Tibial nerve (tissue), 4 donors: ENCODE measurements at regions not wholly inside any gene's neighbourhood (a gene's known extent, or its start where the extent isn't known, plus 50 kb on each side); places are given as distances from the start of the nearest gene placed in this dataset.

Experiments
- DNase-seq, 2 donors: peaks; one replicate each; pipeline ENCODE4 v3.0.0-alpha.2; 2019; ENCODE audit warnings: low spot score in 2 of 2
- H3K27ac ChIP-seq, 4 donors: fragments of 200-600 bp; sonication (generic) in 3 of 4; one replicate each; pipeline ENCODE4 v1.5.1; 2017 to 2019; ENCODE audit warnings: mild to moderate bottlenecking in 1 of 4
- H3K27me3 ChIP-seq, 2 donors: fragments of 200-600 bp; sonication (generic) in 1 of 2; one replicate each; pipeline versions ENCODE4 v1.5.1 to v1.6.0; 2017 to 2019
- H3K36me3 ChIP-seq, 3 donors: fragments of 200-600 bp; sonication (generic); one replicate each; pipeline ENCODE4 v1.5.1; 2018 to 2019
- H3K4me1 ChIP-seq, 4 donors: fragments of 200-600 bp; sonication (generic) in 3 of 4; one replicate each; pipeline ENCODE4 v1.5.1; 2017 to 2019
- H3K4me3 ChIP-seq, 4 donors: fragments of 200-600 bp; sonication (generic) in 3 of 4; one replicate each; pipeline ENCODE4 v1.5.1; 2017 to 2019; ENCODE audit warnings: mild to moderate bottlenecking in 1 of 4, moderate library complexity in 1 of 4
- H3K9me3 ChIP-seq, 4 donors: fragments of 200-600 bp; sonication (generic) in 3 of 4; one replicate each; pipeline ENCODE4 v1.5.1; 2017 to 2019
- CTCF ChIP-seq, 5 experiments: fragments of 200-600 bp in 3 of 5; fragments of 450-650 bp in 2 of 5; sonication (generic) in 3 of 5; IDR thresholded peaks; one replicate each; pipeline ENCODE4 v1.5.1; 2016 to 2019; ENCODE audit warnings: antibody characterized with exemption in 5 of 5, mild to moderate bottlenecking in 3 of 5, moderate library complexity in 2 of 5
- EP300 ChIP-seq, 2 donors: sonication (generic); formaldehyde crosslinking; IDR thresholded peaks; one replicate each; pipeline ENCODE4 v1.6.1; 2017; ENCODE audit warnings: antibody characterized with exemption in 2 of 2, mild to moderate bottlenecking in 1 of 2
- POLR2A ChIP-seq, 2 donors: fragments of 450-650 bp; IDR thresholded peaks; one replicate each; pipeline ENCODE4 v1.6.1; 2017; ENCODE audit warnings: antibody characterized with exemption in 2 of 2, mild to moderate bottlenecking in 2 of 2, moderate library complexity in 2 of 2
- WGBS, 2 donors: methylation state at CpG; one replicate each; pipeline ENCODE4 v1.1.5; 2018; 5-methylcytosine and 5-hydroxymethylcytosine counted together

- Histone ChIP-seq H3K9me3 (no peaks in the 10 kb centered on the region), H3K4me3 (no peak overlapping the region), H3K27me3 (no peaks in the 10 kb centered on the region), H3K4me1 (no peaks in the 10 kb centered on the region), H3K27ac (no peak overlapping the region), H3K36me3 (no peaks in the 10 kb centered on the region)
- peak in 1 of 2 donors; percentile 23 for TF ChIP-seq EP300 (IDR thresholded peaks at IDR 0.05)
- no peak for TF ChIP-seq CTCF (IDR thresholded peaks at IDR 0.05)
- no peak for TF ChIP-seq POLR2A (IDR thresholded peaks at IDR 0.05)
- DNase-seq: peak in 1 of 2 donors; percentile 16
- 90 to 93% methylated on average over 2 of the region's 2 CpGs for WGBS, 2 donors
Observed at GRCh38 chr1:112054510-112054909, 65.0 kb upstream of the KCND3 start.

GRCh38 chr1:112056354-112056753 lies 66.9 kb upstream of the KCND3 start:
- Histone ChIP-seq H3K36me3 (no peaks in the 10 kb centered on the region), H3K9me3 (no peaks in the 10 kb centered on the region), H3K27me3 (no peaks in the 10 kb centered on the region), H3K27ac (no peak overlapping the region), H3K4me3 (no peak overlapping the region), H3K4me1 (no peaks in the 10 kb centered on the region)
- WGBS, 2 donors: 66 to 67% methylated on average over 5 of the region's 5 CpGs
- DNase-seq: no peak
- TF ChIP-seq CTCF (IDR thresholded peaks at IDR 0.05): no peak
- no peak for TF ChIP-seq POLR2A (IDR thresholded peaks at IDR 0.05)
- no peak for TF ChIP-seq EP300 (IDR thresholded peaks at IDR 0.05)

GRCh38 chr1:112057736-112058135 lies 68.3 kb upstream of the KCND3 start:
- TF ChIP-seq POLR2A (IDR thresholded peaks at IDR 0.05): no peak
- TF ChIP-seq CTCF (IDR thresholded peaks at IDR 0.05): no peak
- no peak for TF ChIP-seq EP300 (IDR thresholded peaks at IDR 0.05)
- H3K4me1 ChIP-seq: no peaks in the 10 kb centered on the region
- H3K27me3 ChIP-seq: no peaks in the 10 kb centered on the region
- H3K36me3 ChIP-seq: no peaks in the 10 kb centered on the region
- no peak overlapping the region for H3K4me3 ChIP-seq
- WGBS, 2 donors: 69 to 80% methylated on average over 5 of the region's 5 CpGs
- no peak for DNase-seq
- no peak overlapping the region for H3K27ac ChIP-seq
- no peaks in the 10 kb centered on the region for H3K9me3 ChIP-seq

- H3K9me3 ChIP-seq: no peaks in the 10 kb centered on the region
- no peak overlapping the region for H3K4me3 ChIP-seq
- no peaks in the 10 kb centered on the region for H3K27me3 ChIP-seq
- no peaks in the 10 kb centered on the region for H3K4me1 ChIP-seq
- H3K36me3 ChIP-seq: no peaks in the 10 kb centered on the region
- DNase-seq: no peak
- no peak for TF ChIP-seq POLR2A (IDR thresholded peaks at IDR 0.05)
- TF ChIP-seq CTCF (IDR thresholded peaks at IDR 0.05): no peak
- no peak for TF ChIP-seq EP300 (IDR thresholded peaks at IDR 0.05)
- WGBS, 2 donors: 69 to 77% methylated on average over 7 of the region's 7 CpGs
- H3K27ac ChIP-seq: no peak overlapping the region
Observed at GRCh38 chr1:112058815-112059450, 69.5 kb upstream of the KCND3 start.

- no peak for TF ChIP-seq POLR2A (IDR thresholded peaks at IDR 0.05)
- no peak for TF ChIP-seq EP300 (IDR thresholded peaks at IDR 0.05)
- TF ChIP-seq CTCF (IDR thresholded peaks at IDR 0.05): no peak
- H3K4me1 ChIP-seq: no peaks in the 10 kb centered on the region
- H3K36me3 ChIP-seq: no peaks in the 10 kb centered on the region
- H3K27ac ChIP-seq: no peak overlapping the region
- WGBS, 2 donors: 73 to 79% methylated on average over 6 of the region's 6 CpGs
- DNase-seq: no peak
- no peaks in the 10 kb centered on the region for H3K27me3 ChIP-seq
- H3K4me3 ChIP-seq: no peak overlapping the region
- H3K9me3 ChIP-seq: no peaks in the 10 kb centered on the region
Observed at GRCh38 chr1:112059679-112060078, 70.2 kb upstream of the KCND3 start.
